ENCODE measurements at regions not wholly inside any gene's neighbourhood (a gene's known extent, or its start where the extent isn't known, plus 50 kb on each side); places are given as distances from the start of the nearest gene placed in this dataset.

DNA sequence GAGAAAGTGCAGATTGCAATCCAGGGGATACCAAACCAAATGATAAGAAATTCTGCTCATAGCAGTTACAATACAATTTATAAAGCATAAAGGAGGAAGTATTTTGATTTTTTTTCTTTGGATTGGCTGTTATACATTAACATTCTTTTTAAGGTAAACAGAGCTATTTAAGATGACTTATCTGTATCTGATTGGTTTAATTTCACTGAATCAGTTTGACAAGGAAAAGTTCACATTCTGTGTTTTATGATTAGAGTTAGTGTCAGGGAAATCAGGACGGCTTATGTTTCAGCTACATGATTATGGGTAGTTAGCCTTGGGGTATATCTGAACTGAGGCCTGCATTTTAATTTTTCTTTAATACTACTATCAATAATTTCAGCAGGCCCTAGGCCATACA lies 360.9 kb downstream of the ARL6IP6 start:
- Histone ChIP-seq H2AFZ (replicated peaks) (no peak overlapping the region), H3K27ac (no peak overlapping the region), H3K27me3 (no peaks in the 10 kb centered on the region), H3K79me2 (ENCODE audit: low read depth) (no peaks in the 10 kb centered on the region), H3K4me3 (no peak overlapping the region), H3K36me3 (no peaks in the 10 kb centered on the region), H3K9ac (no peak overlapping the region), H3K4me1 (no peaks in the 10 kb centered on the region), H3K4me2 (no peak overlapping the region), H3K9me3 (ENCODE audit: low read depth) (no peaks in the 10 kb centered on the region), H4K20me1 (ENCODE audit: low read depth) (no peaks in the 10 kb centered on the region), H3F3A (ENCODE audit: low read depth) (no peaks in the 10 kb centered on the region)
- H3K4me3 Mint-ChIP-seq = no peak overlapping the region
- H3K9me3 Mint-ChIP-seq = no peaks in the 10 kb centered on the region
- no peaks in the 10 kb centered on the region for H3K4me1 Mint-ChIP-seq
- no peak overlapping the region for H3K27ac Mint-ChIP-seq
- DNase-seq (ENCODE audit: low spot score) = no peak
- TF ChIP-seq EZH2 (IDR thresholded peaks at IDR 0.05) (no peak), EZH2phosphoT487 (IDR thresholded peaks at IDR 0.05) (no peak)
- TF ChIP-seq, protein P1, sequence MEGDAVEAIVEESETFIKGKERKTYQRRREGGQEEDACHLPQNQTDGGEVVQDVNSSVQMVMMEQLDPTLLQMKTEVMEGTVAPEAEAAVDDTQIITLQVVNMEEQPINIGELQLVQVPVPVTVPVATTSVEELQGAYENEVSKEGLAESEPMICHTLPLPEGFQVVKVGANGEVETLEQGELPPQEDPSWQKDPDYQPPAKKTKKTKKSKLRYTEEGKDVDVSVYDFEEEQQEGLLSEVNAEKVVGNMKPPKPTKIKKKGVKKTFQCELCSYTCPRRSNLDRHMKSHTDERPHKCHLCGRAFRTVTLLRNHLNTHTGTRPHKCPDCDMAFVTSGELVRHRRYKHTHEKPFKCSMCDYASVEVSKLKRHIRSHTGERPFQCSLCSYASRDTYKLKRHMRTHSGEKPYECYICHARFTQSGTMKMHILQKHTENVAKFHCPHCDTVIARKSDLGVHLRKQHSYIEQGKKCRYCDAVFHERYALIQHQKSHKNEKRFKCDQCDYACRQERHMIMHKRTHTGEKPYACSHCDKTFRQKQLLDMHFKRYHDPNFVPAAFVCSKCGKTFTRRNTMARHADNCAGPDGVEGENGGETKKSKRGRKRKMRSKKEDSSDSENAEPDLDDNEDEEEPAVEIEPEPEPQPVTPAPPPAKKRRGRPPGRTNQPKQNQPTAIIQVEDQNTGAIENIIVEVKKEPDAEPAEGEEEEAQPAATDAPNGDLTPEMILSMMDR (IDR thresholded peaks at IDR 0.05) = no peak
- H3K27me3 Mint-ChIP-seq (ENCODE audit: insufficient read depth, low read depth) = no peaks in the 10 kb centered on the region
- H3K36me3 Mint-ChIP-seq = no peaks in the 10 kb centered on the region

DNA sequence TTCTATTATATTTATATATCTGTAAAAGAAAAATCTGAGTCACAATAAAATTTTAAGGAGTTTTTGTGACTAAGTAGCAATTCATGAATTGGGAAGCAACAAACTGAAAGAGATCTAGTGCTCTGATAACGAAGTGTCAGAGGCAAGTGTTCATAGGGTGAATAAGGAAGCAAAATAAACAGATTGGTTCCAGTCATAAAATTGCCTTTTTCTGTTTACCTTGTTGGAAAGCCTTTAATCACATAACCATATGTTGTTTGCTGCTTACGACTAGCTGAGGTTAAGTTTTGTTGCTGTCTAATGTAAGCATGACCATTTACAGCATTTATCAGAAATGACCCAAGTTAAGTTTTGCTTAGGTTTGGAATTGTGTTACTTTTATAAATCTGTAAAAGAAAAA lies 358.9 kb downstream of the ARL6IP6 start:
- H3K36me3 ChIP-seq = no peaks in the 10 kb centered on the region
- no peak overlapping the region for H3K4me2 ChIP-seq
- Mint-ChIP-seq H3K27me3 (ENCODE audit: insufficient read depth, low read depth) (no peaks in the 10 kb centered on the region), H3K4me1 (no peaks in the 10 kb centered on the region), H3K4me3 (no peak overlapping the region), H3K36me3 (no peaks in the 10 kb centered on the region), H3K9me3 (no peaks in the 10 kb centered on the region), H3K27ac (no peak overlapping the region)
- H4K20me1 ChIP-seq (ENCODE audit: low read depth) = no peaks in the 10 kb centered on the region
- TF ChIP-seq EZH2phosphoT487 (IDR thresholded peaks at IDR 0.05) (no peak), EZH2 (IDR thresholded peaks at IDR 0.05) (no peak)
- TF ChIP-seq, protein P1 (IDR thresholded peaks at IDR 0.05) = no peak
- no peaks in the 10 kb centered on the region for H3K27me3 ChIP-seq
- no peaks in the 10 kb centered on the region for H3K79me2 ChIP-seq (ENCODE audit: low read depth)
- no peak overlapping the region for H3K9ac ChIP-seq
- no peaks in the 10 kb centered on the region for H3K9me3 ChIP-seq (ENCODE audit: low read depth)
- H2AFZ ChIP-seq (replicated peaks) = no peak overlapping the region
- H3K27ac ChIP-seq = no peak overlapping the region
- no peak for DNase-seq (ENCODE audit: low spot score)
- H3K4me3 ChIP-seq = no peak overlapping the region
- no peaks in the 10 kb centered on the region for H3K4me1 ChIP-seq
- H3F3A ChIP-seq (ENCODE audit: low read depth) = no peaks in the 10 kb centered on the region

DNA sequence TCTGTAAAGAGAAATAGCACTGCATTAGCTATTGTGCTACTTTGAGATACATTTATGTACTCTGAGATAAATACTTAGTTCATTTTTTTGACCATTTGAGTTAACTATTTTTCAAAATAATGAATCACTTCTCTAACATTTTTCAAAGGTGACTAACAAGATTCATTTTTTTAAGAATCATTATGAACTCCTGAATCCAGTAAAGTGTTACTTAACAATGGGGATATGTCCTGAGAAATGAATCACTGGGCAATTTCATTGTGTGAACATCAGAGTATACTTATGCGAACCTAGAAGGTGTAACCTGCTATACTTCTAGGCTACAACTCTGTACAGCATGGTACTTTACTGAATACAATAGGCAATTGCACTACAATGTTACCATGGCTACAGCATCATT lies 355.8 kb downstream of the ARL6IP6 start:
- H3K9me3 Mint-ChIP-seq = no peaks in the 10 kb centered on the region
- Histone ChIP-seq H3K36me3 (no peaks in the 10 kb centered on the region), H3K27me3 (no peaks in the 10 kb centered on the region), H3K4me3 (no peak overlapping the region), H3K79me2 (ENCODE audit: low read depth) (no peaks in the 10 kb centered on the region), H3K9ac (no peak overlapping the region), H2AFZ (replicated peaks) (no peak overlapping the region), H3F3A (ENCODE audit: low read depth) (no peaks in the 10 kb centered on the region), H3K4me1 (no peaks in the 10 kb centered on the region), H4K20me1 (ENCODE audit: low read depth) (no peaks in the 10 kb centered on the region), H3K27ac (no peak overlapping the region), H3K9me3 (ENCODE audit: low read depth) (no peaks in the 10 kb centered on the region), H3K4me2 (no peak overlapping the region)
- H3K4me3 Mint-ChIP-seq = no peak overlapping the region
- no peaks in the 10 kb centered on the region for H3K36me3 Mint-ChIP-seq
- no peaks in the 10 kb centered on the region for H3K27me3 Mint-ChIP-seq (ENCODE audit: insufficient read depth, low read depth)
- TF ChIP-seq, protein P1 (IDR thresholded peaks at IDR 0.05) = no peak
- TF ChIP-seq EZH2 (IDR thresholded peaks at IDR 0.05) (no peak), EZH2phosphoT487 (IDR thresholded peaks at IDR 0.05) (no peak)
- no peak for DNase-seq (ENCODE audit: low spot score)
- peaks cover 2% of the 10 kb centered on the region for H3K4me1 Mint-ChIP-seq
- no peak overlapping the region for H3K27ac Mint-ChIP-seq

DNA sequence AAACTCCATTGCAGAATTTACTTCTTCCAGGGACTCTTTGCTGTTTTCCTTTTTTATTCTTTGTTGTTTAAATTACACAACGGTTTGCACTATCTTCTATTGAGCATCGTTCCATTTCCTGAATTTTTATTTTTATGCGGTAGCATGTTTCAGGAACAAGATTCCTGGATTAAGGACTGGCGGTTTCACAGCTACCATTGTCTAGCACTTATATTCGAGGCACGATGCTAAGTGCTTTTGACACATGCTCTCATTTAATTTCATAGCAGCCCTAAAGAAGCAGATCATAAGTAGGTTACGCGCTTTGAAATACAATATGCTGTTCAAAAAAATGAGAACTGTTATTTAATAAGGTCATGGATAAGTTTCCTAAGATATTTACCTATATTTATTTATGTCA lies 354.4 kb downstream of the ARL6IP6 start:
- Mint-ChIP-seq H3K27ac (no peak overlapping the region), H3K27me3 (ENCODE audit: insufficient read depth, low read depth) (no peaks in the 10 kb centered on the region), H3K4me1 (peaks cover 15% of the 10 kb centered on the region), H3K9me3 (no peaks in the 10 kb centered on the region), H3K4me3 (no peak overlapping the region), H3K36me3 (no peaks in the 10 kb centered on the region)
- Histone ChIP-seq H3F3A (ENCODE audit: low read depth) (no peaks in the 10 kb centered on the region), H4K20me1 (ENCODE audit: low read depth) (no peaks in the 10 kb centered on the region), H3K9ac (no peak overlapping the region), H2AFZ (replicated peaks) (no peak overlapping the region), H3K4me1 (no peaks in the 10 kb centered on the region), H3K27me3 (no peaks in the 10 kb centered on the region), H3K4me2 (no peak overlapping the region), H3K4me3 (no peak overlapping the region), H3K27ac (no peak overlapping the region), H3K79me2 (ENCODE audit: low read depth) (no peaks in the 10 kb centered on the region), H3K9me3 (ENCODE audit: low read depth) (no peaks in the 10 kb centered on the region), H3K36me3 (no peaks in the 10 kb centered on the region)
- DNase-seq (ENCODE audit: low spot score) = no peak
- TF ChIP-seq, protein P1 (IDR thresholded peaks at IDR 0.05) = no peak
- TF ChIP-seq EZH2phosphoT487 (IDR thresholded peaks at IDR 0.05) (no peak), EZH2 (IDR thresholded peaks at IDR 0.05) (no peak)
